Brain microvascular endothelial cell (primary cell): ENCODE measurements at regions not wholly inside any gene's neighbourhood (a gene's known extent, or its start where the extent isn't known, plus 50 kb on each side); places are given as distances from the start of the nearest gene placed in this dataset.

ENCODE experiments used
- DNase-seq: peaks from one replicate; pipeline ENCODE4 v3.0.0-alpha.2; 2020
- H3K27ac ChIP-seq: fragments of 250-450 bp; sonication (Bioruptor Pico); 2 replicates; pipeline ENCODE4 v1.5.1; 2020; ENCODE audit warnings: mild to moderate bottlenecking, moderate library complexity
- H3K27me3 ChIP-seq: fragments of 250-450 bp; sonication (Bioruptor Pico); replicated peaks from 2 replicates; pipeline ENCODE4 v1.5.1; 2020; ENCODE audit warnings: mild to moderate bottlenecking
- H3K36me3 ChIP-seq: fragments of 250-450 bp; sonication (Bioruptor Pico); replicated peaks from 2 replicates; pipeline ENCODE4 v1.5.1; 2020; ENCODE audit warnings: mild to moderate bottlenecking
- H3K4me3 ChIP-seq: 2 replicates; pipeline ENCODE4 v1.5.1; 2011; ENCODE audit warnings: low read depth, mild to moderate bottlenecking, control low read depth, low read length, moderate library complexity
- in situ Hi-C: cut with HindIII; loops from 2 replicates; pipeline ENCODE4 v1.10.0; 2017; ENCODE audit warnings: low sequenced_read_pairs, low pct_ligation_motif_present
- TF ChIP-seq, protein P1 (sequence below): IDR thresholded peaks from 2 replicates; pipeline ENCODE4 v1.5.1; 2011; ENCODE audit warnings: low read depth, mild to moderate bottlenecking, moderate library complexity, low read length, control low read depth, inconsistent platforms; ENCODE audit errors: missing control alignments

DNA sequence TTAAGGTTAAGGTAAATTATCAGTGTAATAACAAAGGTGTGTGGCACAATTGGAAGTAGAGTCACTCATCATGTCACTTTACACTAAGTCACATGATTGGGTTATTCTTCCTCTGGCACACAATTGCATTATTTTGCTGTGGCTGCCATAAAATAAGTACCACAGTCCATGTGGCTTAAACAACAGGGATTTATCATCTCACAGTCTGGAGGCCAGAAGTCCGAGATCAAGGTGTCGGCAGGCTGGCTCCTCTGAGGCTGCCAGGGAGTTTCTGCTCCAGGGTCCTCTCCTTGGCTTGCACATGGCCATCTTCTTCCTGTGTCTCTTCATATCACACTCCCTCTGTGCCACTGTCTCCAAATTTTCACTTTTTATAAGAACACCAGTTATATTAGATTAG is 421.2 kb downstream of the CMPK2 start:
- DNase-seq: no peak
- H3K27me3 ChIP-seq: no peaks in the 10 kb centered on the region
- H3K36me3 ChIP-seq: no peaks in the 10 kb centered on the region
- no peak overlapping the region for H3K27ac ChIP-seq
- TF ChIP-seq, protein P1, sequence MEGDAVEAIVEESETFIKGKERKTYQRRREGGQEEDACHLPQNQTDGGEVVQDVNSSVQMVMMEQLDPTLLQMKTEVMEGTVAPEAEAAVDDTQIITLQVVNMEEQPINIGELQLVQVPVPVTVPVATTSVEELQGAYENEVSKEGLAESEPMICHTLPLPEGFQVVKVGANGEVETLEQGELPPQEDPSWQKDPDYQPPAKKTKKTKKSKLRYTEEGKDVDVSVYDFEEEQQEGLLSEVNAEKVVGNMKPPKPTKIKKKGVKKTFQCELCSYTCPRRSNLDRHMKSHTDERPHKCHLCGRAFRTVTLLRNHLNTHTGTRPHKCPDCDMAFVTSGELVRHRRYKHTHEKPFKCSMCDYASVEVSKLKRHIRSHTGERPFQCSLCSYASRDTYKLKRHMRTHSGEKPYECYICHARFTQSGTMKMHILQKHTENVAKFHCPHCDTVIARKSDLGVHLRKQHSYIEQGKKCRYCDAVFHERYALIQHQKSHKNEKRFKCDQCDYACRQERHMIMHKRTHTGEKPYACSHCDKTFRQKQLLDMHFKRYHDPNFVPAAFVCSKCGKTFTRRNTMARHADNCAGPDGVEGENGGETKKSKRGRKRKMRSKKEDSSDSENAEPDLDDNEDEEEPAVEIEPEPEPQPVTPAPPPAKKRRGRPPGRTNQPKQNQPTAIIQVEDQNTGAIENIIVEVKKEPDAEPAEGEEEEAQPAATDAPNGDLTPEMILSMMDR: no peak
- H3K4me3 ChIP-seq: no peak overlapping the region
- in situ Hi-C loops: no loop called here

DNA sequence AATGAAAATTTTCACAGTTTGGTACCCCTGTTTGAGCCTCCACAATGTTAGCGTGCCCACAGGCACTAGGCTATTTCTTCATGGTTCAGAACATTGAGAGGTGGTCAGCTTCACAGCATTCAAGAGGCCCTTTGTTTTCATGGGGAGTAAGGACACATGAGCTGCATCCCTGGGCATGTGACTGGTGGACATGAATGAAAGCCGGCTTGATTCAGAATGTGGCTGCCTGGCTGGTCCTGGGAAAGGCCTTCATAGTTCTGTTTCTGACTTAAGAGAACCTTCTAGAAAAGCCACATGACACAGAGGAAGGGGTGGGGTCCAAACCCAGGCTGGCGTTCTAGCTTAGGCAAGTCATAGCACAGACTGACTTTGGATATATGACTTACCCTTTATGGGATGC is 420.6 kb downstream of the CMPK2 start:
- Histone ChIP-seq H3K27me3 (no peaks in the 10 kb centered on the region), H3K4me3 (no peak overlapping the region), H3K36me3 (no peaks in the 10 kb centered on the region), H3K27ac (no peak overlapping the region)
- TF ChIP-seq, protein P1: no peak
- in situ Hi-C loops: no loop called here
- DNase-seq: no peak

DNA sequence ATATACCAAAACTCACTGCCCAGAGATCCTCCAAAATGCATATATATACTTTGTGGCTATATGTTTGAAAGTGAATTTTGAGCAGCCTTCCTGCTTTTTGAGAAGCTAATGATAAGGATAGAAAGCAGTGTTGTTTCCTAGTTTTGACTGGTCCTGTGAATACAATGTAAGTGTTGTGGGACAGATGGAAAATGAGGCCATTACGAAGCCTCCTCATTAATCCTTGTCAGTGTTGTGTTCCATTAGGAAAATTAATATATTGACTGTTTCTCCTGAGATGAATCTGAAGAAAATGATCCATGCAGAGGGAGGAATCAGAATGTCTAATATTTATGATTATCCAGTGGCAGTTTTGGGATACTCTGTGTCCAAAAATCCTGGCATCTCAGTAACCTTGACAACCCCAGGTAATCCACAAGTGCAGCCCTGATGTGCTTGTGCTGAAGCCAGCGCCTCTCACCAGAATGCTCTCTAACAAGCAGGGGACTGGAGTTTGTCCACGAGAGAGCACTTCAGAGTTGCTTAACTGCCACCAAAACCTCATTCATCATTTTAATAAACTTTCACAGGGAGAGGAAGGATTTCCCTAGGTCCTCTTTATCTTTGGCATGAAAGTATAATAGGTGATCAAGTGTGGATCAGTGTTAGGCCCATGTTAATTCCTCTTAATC is 418.6 kb downstream of the CMPK2 start:
- no peaks in the 10 kb centered on the region for H3K36me3 ChIP-seq
- no peak for DNase-seq
- H3K27ac ChIP-seq: no peak overlapping the region
- H3K4me3 ChIP-seq: no peak overlapping the region
- TF ChIP-seq, protein P1: no peak
- H3K27me3 ChIP-seq: no peaks in the 10 kb centered on the region
- in situ Hi-C loops: no loop called here

DNA sequence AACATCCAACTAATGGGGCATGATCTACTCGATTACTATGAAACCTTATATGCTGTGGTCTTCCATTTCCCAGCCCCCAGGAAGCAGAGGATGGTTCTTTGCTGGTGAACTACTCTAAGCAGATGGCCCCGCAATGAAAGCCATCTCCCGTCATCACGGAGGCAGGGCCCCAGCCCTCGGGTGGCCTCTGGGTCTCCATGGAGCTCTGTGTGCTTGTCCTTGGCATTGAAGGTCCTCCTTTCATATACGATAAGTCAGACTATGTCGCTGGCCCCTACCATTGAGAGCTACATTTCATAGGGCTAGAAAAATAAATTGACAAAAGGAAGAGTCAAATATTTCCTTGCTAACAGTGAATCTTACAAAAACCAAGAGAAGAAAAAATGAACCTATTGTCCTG is 416.8 kb downstream of the CMPK2 start:
- Histone ChIP-seq H3K36me3 (no peaks in the 10 kb centered on the region), H3K27ac (no peak overlapping the region), H3K4me3 (no peak overlapping the region), H3K27me3 (no peaks in the 10 kb centered on the region)
- no peak for DNase-seq
- in situ Hi-C loops: no loop called here
- TF ChIP-seq, protein P1: no peak

DNA sequence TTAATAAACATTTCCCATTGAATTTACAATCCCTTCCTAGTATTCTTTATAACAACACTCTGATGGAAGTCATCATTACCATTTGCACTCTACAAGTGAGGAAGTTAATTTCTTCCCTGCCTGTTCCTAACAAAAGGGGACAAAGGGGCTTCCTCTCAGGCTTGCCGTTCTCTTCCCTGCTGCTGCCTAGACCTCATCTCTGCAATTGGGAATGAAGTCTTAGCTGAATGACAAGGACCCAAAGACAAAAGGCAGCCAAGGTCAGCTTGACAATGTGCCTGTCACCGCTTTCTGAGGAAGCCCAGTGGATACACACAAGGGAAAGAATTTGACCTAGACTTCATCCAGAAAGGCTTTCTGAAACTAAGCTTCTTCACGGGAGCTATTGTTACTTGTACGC is 416.4 kb downstream of the CMPK2 start:
- Histone ChIP-seq H3K4me3 (no peak overlapping the region), H3K27me3 (no peaks in the 10 kb centered on the region), H3K36me3 (no peaks in the 10 kb centered on the region), H3K27ac (no peak overlapping the region)
- in situ Hi-C loops: no loop called here
- TF ChIP-seq, protein P1: no peak
- DNase-seq: no peak
